GM18505 (cell line): ENCODE measurements at regions not wholly inside any gene's neighbourhood (a gene's known extent, or its start where the extent isn't known, plus 50 kb on each side); places are given as distances from the start of the nearest gene placed in this dataset.
"Not testable (repeated sequence)": the region's sequence is repeated elsewhere in the genome, so short reads cannot be mapped to it uniquely, and the experiment has no call there.

Experiments
- ATAC-seq: cut with Tn5 transposase; IDR thresholded peaks from one replicate; pipeline ENCODE4 v1.9.1; 2021; ENCODE audit not compliant: unreplicated experiment
- POLR2A ChIP-seq: IDR thresholded peaks from 4 replicates; pipeline ENCODE4 v1.6.1; 2011; ENCODE audit warnings: borderline replicate concordance; ENCODE audit not compliant: insufficient read depth, insufficient read length; ENCODE audit errors: extremely low read depth

DNA sequence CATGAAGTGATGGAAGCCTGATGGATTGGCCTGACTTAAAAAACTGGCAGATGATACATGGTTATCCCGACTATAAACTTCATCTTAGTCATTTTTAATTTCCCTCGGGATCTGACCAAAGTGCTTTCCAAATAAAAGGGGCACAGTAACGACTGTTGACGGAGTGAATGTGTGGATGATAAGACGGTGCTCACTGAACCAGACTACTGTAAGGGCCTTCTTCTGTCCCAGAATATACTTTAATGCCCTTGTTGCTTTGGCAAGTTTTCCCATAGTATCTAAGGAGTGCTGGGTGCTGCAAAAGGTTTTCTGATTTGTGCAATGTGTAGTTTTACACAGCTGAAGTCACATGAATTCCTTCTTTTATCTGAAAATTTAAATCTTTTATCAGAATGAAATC, 373.5 kb downstream of the DSEL start:
- no peak for TF ChIP-seq POLR2A
- ATAC-seq: no peak

DNA sequence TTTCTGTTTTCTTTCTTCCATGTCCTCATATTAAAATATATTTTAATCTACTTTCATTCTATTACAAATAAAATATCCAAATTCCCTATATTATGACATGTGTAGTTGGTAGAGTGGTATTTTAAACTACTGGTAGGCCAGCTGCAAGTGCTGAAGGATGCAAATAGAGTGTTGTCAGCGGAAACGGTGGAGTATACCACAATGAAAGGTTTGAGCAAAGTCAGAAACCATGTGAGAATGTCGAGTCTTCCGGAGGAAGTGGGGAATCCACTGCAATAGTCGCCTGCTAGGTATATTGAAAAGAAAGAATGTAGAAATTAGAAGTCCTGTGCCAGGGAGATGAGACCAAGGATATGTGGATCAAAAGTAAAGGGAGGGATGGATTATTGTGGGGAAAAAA, 373.9 kb downstream of the DSEL start:
- no peak for TF ChIP-seq POLR2A
- no peak for ATAC-seq

DNA sequence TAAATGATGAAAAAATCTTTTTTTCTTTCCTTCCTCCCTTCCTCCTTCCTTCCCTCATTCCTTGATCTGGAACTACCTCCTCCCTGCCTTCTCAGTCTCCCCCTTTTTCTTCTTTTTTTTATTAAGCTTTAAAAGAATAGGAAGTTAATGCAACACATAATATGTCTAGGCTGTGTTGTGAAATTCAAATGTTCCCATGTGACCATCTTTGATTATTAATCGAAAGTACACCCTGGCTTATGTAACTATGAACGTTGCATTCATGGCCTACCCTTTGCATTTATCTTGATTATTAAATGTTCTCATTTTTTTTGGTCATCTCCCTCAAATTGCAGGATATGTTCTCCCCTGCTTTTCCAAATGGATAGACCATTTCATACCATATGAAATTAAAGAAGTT, 376.0 kb downstream of the DSEL start:
- TF ChIP-seq POLR2A: no peak

DNA sequence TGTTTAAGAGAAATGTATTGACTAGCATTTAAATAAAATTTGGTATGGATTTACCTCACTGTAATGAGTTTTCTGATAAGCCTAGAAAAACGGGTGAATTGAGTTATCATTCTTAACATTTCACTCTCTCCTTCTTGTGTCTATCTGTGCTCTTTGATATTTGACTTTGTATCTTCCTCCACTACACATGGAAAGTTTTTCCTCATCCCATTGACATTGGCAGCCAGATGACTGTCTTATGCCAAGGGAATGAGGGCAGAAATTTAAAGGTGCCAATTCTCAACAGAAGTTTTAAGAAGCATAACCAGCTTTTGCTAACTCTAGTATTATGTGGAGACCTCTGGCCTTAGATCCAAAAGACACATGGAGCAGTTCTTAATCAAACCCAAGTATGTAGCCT, 376.6 kb downstream of the DSEL start:
- ATAC-seq: no peak
- no peak for TF ChIP-seq POLR2A

More for the DNA sequence above, 376.0 kb downstream of the DSEL start:
- ATAC-seq: no peak

GRCh38 chr18:67135981-67136380, 380.5 kb downstream of the DSEL start:
- TF ChIP-seq POLR2A: no peak
- ATAC-seq: no peak

DNA sequence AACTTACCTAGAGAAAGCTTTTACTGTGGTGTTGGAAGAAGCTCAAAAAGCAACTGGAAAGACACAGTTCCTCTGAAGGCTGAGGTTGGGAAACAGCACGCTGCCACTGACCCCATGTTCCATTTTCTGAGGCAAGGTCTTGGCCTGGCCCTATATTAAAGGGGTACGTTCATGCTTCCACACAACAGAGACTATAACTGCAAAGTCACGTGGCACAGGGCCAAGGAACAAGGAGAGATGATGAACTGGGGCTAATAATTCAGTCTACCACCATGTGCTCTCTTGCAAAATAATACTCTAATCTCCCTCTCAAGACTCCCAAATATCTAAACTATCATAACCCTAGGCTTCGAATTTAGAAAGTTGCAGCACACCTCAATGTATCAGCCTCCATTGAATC, 381.6 kb downstream of the DSEL start:
- ATAC-seq: no peak
- no peak for TF ChIP-seq POLR2A

DNA sequence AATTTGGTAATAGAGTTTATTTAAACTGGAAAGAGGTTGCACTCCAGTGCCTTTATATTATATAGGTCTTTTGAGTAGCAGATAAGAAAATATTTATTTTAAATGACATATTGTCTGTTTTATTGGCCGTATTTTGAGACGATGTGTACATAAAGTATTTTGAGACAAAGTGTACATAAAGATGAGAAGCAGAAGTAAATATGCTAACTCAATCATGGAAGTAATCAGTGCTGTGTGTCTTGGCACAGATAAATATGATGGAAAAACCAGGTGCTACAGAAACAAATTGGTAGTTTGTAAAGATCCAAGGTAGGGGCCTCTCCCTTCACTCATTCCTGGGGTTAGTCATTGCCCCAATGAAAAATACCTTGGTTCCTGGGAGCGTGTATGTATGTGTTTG, 382.9 kb downstream of the DSEL start:
- TF ChIP-seq POLR2A: no peak
- ATAC-seq: no peak

DNA sequence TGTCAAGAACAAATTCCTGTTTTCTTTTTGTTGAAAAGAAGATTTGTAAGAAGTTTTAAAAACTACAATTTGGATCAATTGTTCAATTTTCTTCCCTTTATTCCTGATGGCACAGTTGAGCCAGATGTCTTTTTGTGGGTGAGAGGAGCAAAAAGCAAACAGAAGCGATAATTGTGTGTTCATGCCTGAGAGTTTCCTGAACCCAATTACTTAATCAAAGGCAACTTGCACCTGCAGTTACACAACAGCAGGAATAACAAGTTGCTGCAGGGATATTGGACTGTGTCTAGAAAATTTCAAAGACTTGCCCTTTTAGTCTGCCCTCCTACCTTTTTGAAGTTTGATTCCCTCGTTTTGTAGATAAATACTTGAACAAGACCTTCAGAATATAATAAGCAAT, 383.6 kb downstream of the DSEL start:
- no peak for TF ChIP-seq POLR2A
- ATAC-seq: no peak

GRCh38 chr18:67131498-67131897, 385.0 kb downstream of the DSEL start:
- ATAC-seq: no peak

GRCh38 chr18:67126751-67127150, 389.8 kb downstream of the DSEL start:
- not testable (repeated sequence) for ATAC-seq

More at GRCh38 chr18:67131498-67131897, 385.0 kb downstream of the DSEL start:
- no peak for TF ChIP-seq POLR2A

DNA sequence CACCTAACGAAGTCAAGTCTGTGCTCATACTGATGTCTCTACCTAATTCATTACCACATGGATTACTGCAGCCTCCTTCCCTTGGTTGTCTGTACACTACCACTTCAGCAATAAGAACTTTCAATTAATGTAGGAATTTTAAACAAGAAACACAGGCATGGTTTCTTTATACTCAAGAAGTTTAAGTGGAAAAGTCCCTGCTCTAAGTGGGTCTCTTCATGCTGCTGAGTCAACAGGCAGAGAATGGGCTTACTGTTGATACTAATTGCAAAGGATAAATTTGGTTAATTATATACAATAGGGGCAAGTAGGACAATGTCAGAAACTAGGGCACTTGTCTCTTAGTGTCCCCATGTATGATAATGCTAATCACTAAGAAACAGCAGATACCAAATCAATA, 392.6 kb downstream of the DSEL start:
- ATAC-seq: no peak
- no peak for TF ChIP-seq POLR2A

- ATAC-seq: no peak
- TF ChIP-seq POLR2A: no peak
These were observed 398.7 kb downstream of the DSEL start for GRCh38 chr18:67117804-67118203.

DNA sequence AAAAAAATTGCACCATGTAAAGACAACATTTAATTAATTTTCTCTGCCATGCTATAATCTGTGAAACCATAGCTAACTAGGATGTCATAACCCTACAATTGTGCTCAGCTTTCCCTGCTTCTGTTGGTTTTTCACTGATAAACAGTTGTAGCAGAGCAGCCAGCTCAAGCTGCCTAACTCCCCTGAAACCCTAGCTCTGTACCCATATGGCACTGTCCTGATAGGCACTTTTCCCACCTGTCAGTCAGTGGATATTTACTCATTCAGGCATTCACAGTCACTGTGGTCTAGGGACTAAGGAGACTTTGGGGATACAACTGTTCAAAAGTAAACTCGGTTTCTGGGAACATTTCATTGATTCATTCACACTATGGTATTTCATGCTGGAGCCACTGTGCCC, 407.0 kb downstream of the DSEL start:
- no peak for TF ChIP-seq POLR2A
- no peak for ATAC-seq

- no peak for TF ChIP-seq POLR2A
- no peak for ATAC-seq
These were observed 407.6 kb downstream of the DSEL start for GRCh38 chr18:67108894-67109293.

- no peak for TF ChIP-seq POLR2A
- ATAC-seq: peak; percentile 95
These were observed 411.7 kb downstream of the DSEL start for GRCh38 chr18:67104700-67105284.
